ENCODE measurements at regions not wholly inside any gene's neighbourhood (a gene's known extent, or its start where the extent isn't known, plus 50 kb on each side); places are given as distances from the start of the nearest gene placed in this dataset.

- TF ChIP-seq POLR2AphosphoS5 (IDR thresholded peaks at IDR 0.05) (no peak), POLR2A (IDR thresholded peaks at IDR 0.05; ENCODE audit: low read depth) (no peak)
- TF ChIP-seq, protein P1, sequence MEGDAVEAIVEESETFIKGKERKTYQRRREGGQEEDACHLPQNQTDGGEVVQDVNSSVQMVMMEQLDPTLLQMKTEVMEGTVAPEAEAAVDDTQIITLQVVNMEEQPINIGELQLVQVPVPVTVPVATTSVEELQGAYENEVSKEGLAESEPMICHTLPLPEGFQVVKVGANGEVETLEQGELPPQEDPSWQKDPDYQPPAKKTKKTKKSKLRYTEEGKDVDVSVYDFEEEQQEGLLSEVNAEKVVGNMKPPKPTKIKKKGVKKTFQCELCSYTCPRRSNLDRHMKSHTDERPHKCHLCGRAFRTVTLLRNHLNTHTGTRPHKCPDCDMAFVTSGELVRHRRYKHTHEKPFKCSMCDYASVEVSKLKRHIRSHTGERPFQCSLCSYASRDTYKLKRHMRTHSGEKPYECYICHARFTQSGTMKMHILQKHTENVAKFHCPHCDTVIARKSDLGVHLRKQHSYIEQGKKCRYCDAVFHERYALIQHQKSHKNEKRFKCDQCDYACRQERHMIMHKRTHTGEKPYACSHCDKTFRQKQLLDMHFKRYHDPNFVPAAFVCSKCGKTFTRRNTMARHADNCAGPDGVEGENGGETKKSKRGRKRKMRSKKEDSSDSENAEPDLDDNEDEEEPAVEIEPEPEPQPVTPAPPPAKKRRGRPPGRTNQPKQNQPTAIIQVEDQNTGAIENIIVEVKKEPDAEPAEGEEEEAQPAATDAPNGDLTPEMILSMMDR (IDR thresholded peaks at IDR 0.05) = no peak
These were observed 394.6 kb downstream of the KIF16B start for GRCh38 chr20:16178546-16179135.

All from esophagus muscularis mucosa (tissue), 3 donors.